Hepatocyte (in vitro differentiated cells): ENCODE measurements at regions not wholly inside any gene's neighbourhood (a gene's known extent, or its start where the extent isn't known, plus 50 kb on each side); places are given as distances from the start of the nearest gene placed in this dataset.
"Not testable (repeated sequence)": the region's sequence is repeated elsewhere in the genome, so short reads cannot be mapped to it uniquely, and the experiment has no call there.

Experiments used
- DNase-seq: peaks from one replicate; pipeline ENCODE4 v3.0.0-alpha.2; 2016; ENCODE audit warnings: low spot score
- H2AFZ ChIP-seq: fragments of 200-600 bp; sonication (generic); 2 replicates; pipeline ENCODE4 v1.6.0; 2016; ENCODE audit warnings: antibody characterized with exemption, mild to moderate bottlenecking
- H3K27ac ChIP-seq: fragments of 200-600 bp; sonication (generic); 2 replicates; pipeline ENCODE4 v1.5.1; 2016; ENCODE audit warnings: mild to moderate bottlenecking
- H3K27me3 ChIP-seq: fragments of 200-600 bp; sonication (generic); 2 replicates; pipeline ENCODE4 v1.6.1; 2016
- H3K36me3 ChIP-seq: fragments of 200-600 bp; sonication (generic); replicated peaks from 2 replicates; pipeline ENCODE4 v1.5.1; 2016; ENCODE audit warnings: low read depth; ENCODE audit not compliant: insufficient read depth
- H3K4me1 ChIP-seq: fragments of 200-600 bp; sonication (generic); 2 replicates; pipeline ENCODE4 v1.5.1; 2016; ENCODE audit warnings: mild to moderate bottlenecking, moderate library complexity; ENCODE audit not compliant: insufficient read depth
- H3K4me2 ChIP-seq: fragments of 200-600 bp; sonication (generic); 2 replicates; pipeline ENCODE4 v1.6.0; 2016
- H3K4me3 ChIP-seq: fragments of 200-600 bp; sonication (generic); 2 replicates; pipeline ENCODE4 v1.5.1; 2016; ENCODE audit warnings: mild to moderate bottlenecking
- H3K79me2 ChIP-seq: fragments of 200-600 bp; sonication (generic); 2 replicates; pipeline ENCODE4 v1.6.0; 2017; ENCODE audit warnings: mild to moderate bottlenecking
- H3K9me2 ChIP-seq: fragments of 200-600 bp; sonication (generic); replicated peaks from 2 replicates; pipeline ENCODE4 v1.6.0; 2017; ENCODE audit warnings: mild to moderate bottlenecking; ENCODE audit not compliant: insufficient read depth
- H3K9me3 ChIP-seq: fragments of 200-600 bp; sonication (generic); 2 replicates; pipeline ENCODE4 v1.5.1; 2016; ENCODE audit warnings: low read depth, mild to moderate bottlenecking
- H4K20me1 ChIP-seq: fragments of 200-600 bp; sonication (generic); 2 replicates; pipeline ENCODE4 v1.6.0; 2016; ENCODE audit warnings: mild to moderate bottlenecking; ENCODE audit not compliant: insufficient read depth, poor library complexity, severe bottlenecking
- EZH2 ChIP-seq: fragments of 200-600 bp; sonication (generic); IDR thresholded peaks from 2 replicates; pipeline ENCODE4 v1.6.1; 2016; ENCODE audit warnings: antibody characterized with exemption, mild to moderate bottlenecking, borderline replicate concordance
- EZH2phosphoT487 ChIP-seq: fragments of 200-600 bp; sonication (generic); IDR thresholded peaks from one replicate; pipeline ENCODE4 v1.6.1; 2018; ENCODE audit warnings: antibody characterized with exemption, mild to moderate bottlenecking, low read depth, moderate library complexity; ENCODE audit not compliant: unreplicated experiment, severe bottlenecking
- WGBS: methylation state at CpG from one replicate; pipeline ENCODE4 v1.1.6; 2016; ENCODE audit warnings: low lambda C conversion rate; ENCODE audit errors: missing lambda C conversion rate; 5-methylcytosine and 5-hydroxymethylcytosine counted together
- TF ChIP-seq, protein P1 (sequence below): fragments of 200-600 bp; sonication (generic); IDR thresholded peaks from 2 replicates; pipeline ENCODE4 v1.5.1; 2016; ENCODE audit warnings: antibody characterized with exemption, mild to moderate bottlenecking; ENCODE audit not compliant: poor library complexity

DNA sequence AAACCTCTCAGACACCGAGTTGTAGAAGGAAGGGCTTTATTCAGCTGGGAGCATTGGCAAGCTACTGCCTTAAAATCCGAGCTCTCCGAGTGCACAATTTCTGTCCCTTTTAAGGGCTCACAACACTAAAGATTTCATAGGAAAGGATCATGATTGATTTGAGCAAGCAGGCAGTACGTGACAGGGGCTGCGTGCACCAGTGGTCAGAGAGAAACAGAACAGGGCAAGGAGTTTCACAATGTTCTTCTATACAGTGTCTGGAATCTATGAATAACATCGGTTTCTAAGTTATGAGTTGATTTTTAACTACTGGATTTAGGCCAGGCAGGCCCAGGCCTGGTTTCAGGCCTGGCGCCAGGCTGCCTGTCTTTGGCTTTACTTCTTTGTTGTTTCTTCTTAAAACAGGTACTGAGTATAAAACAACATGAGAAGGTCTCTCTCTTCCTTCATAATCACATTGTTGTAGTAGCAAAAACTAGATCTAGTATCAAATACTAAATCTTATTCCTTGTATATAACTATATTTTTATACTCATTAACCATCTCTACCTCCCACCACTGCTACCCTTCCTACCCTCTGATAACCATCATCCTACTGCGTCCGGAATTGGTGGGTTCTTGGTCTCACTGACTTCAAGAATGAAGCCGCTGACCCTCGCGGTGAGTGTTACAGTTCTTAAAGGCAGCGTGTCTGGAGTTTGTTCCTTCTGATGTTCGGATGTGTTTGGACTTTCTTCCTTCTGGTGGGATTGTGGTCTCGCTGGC lies 1212.5 kb downstream of the OTOL1 start:
- not testable (repeated sequence) for H3K4me3 ChIP-seq, H3K4me2 ChIP-seq, H2AFZ ChIP-seq, DNase-seq, H3K79me2 ChIP-seq, H3K27ac ChIP-seq, H3K9me2 ChIP-seq, H3K36me3 ChIP-seq, H4K20me1 ChIP-seq, H3K4me1 ChIP-seq, H3K27me3 ChIP-seq, H3K9me3 ChIP-seq
- 93% methylated on average over 15 of the region's 15 CpGs for WGBS

DNA sequence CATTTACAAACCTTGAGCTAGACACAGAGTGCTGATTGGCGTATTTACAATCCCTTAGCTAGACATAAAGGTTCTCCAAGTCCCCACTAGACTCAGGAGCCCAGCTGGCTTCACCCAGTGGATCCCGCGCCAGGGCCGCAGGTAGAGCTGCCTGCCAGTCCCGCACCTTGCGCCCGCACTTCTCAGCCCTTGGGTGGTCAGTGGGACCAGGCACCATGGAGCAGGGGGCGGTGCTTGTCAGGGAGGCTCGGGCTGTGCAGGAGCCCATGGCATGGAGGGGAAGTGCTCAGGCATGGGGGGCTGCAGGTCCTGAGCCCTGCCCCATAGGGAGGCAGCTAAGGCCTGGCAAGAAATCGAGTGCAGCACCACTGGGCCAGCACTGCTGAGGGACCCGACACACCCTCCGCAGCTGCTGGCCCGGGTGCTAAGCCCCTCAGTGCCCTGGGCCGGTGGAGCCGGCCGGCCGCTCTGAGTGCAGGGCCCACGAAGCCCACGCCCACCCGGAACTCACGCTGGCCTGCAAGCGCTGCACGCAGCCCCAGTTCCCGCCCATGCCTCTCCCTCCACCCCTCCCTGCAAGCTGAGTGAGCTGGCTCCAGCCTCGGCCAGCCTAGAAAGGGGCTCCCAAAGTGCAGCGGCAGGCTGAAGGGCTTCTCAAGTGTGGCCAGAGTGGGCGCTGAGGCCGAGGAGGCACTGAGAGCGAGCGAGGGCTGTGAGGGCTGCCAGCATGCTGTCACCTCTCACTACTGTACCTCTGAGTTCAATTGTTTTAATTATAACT lies 1213.9 kb downstream of the OTOL1 start:
- H3K4me1 ChIP-seq: no peaks in the 10 kb centered on the region
- H4K20me1 ChIP-seq: no peaks in the 10 kb centered on the region
- no peak overlapping the region for H3K4me3 ChIP-seq
- TF ChIP-seq EZH2phosphoT487 (no peak), EZH2 (no peak)
- TF ChIP-seq, protein P1, sequence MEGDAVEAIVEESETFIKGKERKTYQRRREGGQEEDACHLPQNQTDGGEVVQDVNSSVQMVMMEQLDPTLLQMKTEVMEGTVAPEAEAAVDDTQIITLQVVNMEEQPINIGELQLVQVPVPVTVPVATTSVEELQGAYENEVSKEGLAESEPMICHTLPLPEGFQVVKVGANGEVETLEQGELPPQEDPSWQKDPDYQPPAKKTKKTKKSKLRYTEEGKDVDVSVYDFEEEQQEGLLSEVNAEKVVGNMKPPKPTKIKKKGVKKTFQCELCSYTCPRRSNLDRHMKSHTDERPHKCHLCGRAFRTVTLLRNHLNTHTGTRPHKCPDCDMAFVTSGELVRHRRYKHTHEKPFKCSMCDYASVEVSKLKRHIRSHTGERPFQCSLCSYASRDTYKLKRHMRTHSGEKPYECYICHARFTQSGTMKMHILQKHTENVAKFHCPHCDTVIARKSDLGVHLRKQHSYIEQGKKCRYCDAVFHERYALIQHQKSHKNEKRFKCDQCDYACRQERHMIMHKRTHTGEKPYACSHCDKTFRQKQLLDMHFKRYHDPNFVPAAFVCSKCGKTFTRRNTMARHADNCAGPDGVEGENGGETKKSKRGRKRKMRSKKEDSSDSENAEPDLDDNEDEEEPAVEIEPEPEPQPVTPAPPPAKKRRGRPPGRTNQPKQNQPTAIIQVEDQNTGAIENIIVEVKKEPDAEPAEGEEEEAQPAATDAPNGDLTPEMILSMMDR: no peak
- no peaks in the 10 kb centered on the region for H3K9me2 ChIP-seq
- H2AFZ ChIP-seq: no peak overlapping the region
- no peak overlapping the region for H3K27ac ChIP-seq
- no peaks in the 10 kb centered on the region for H3K79me2 ChIP-seq
- DNase-seq: no peak
- H3K4me2 ChIP-seq: no peak overlapping the region
- H3K36me3 ChIP-seq: no peaks in the 10 kb centered on the region
- 97% methylated on average over 25 of the region's 30 CpGs for WGBS
- H3K9me3 ChIP-seq: no peaks in the 10 kb centered on the region
- no peaks in the 10 kb centered on the region for H3K27me3 ChIP-seq

DNA sequence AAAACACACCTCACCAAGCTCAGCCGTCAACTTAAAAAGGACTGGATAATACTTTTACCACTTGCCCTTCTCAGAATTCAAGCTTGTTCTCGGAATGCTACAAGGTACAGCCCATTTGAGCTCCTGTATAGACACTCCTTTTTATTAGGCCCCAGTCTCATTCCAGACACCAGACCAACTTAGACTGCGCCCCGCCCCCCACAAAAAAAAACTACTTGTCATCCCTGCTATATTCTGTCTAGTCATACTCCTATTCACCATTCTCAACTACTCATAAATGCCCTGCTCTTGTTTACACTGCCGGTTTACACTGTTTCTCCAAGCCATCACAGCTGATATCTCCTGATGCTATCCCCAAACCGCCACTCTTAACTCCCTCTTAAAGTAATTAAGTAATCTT lies 1220.5 kb downstream of the OTOL1 start:
- peak overlapping the region; percentile 59 for H3K27ac ChIP-seq
- H3K79me2 ChIP-seq, H3K9me3 ChIP-seq, H3K4me2 ChIP-seq, H2AFZ ChIP-seq, H3K36me3 ChIP-seq, H3K4me1 ChIP-seq, H3K4me3 ChIP-seq, H3K9me2 ChIP-seq, H3K27me3 ChIP-seq, H4K20me1 ChIP-seq: not testable (repeated sequence)
- 59% methylated on average over 6 of the region's 6 CpGs for WGBS
- DNase-seq: peak; percentile 39

DNA sequence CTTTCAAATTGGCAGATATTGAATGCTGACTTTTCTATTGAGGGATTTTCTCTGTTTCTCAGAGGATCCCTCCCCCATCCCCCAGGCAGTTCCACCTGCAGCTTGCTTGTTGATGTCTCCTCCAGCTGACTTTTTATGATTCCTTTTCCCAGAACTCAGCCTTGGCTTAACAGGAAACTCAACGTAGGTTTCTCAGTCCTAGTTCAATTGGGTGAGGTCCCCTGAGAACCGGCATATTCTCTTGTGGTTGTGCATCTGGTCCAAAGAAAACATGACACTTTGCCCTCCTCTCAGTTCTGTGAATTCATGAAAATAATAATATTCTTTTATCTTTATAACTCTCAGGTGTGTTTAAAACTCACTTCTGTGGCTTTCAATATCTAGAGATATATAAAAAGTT lies 1222.1 kb downstream of the OTOL1 start:
- Histone ChIP-seq H3K4me3 (no peak overlapping the region), H2AFZ (no peak overlapping the region), H3K4me2 (no peak overlapping the region), H3K9me3 (no peaks in the 10 kb centered on the region), H3K4me1 (no peaks in the 10 kb centered on the region), H3K27ac (no peak overlapping the region), H3K27me3 (no peaks in the 10 kb centered on the region), H3K36me3 (no peaks in the 10 kb centered on the region), H3K79me2 (no peaks in the 10 kb centered on the region), H4K20me1 (no peaks in the 10 kb centered on the region), H3K9me2 (no peaks in the 10 kb centered on the region)
- no peak for DNase-seq
- WGBS: 51% methylated on average over 2 of the region's 2 CpGs
- TF ChIP-seq, protein P1: no peak
- no peak for TF ChIP-seq EZH2phosphoT487
- TF ChIP-seq EZH2: no peak
